ENCODE measurements at regions not wholly inside any gene's neighbourhood (a gene's known extent, or its start where the extent isn't known, plus 50 kb on each side); places are given as distances from the start of the nearest gene placed in this dataset.

- POLR2A ChIA-PET: interaction anchor here (0.6 kb wide), 1 partner anchor 16 kb away, joined by 3 read pairs; no protein-coding TSS in a partner anchor
- H3K9me3 Mint-ChIP-seq: no peaks in the 10 kb centered on the region
Measured at GRCh38 chr15:95604634-95605036, 725.9 kb upstream of the NR2F2 start.

GRCh38 chr15:95605098-95605497 lies 725.4 kb upstream of the NR2F2 start:
- CTCF ChIA-PET: no interaction called here
- peaks cover 3% of the 10 kb centered on the region for H3K27me3 Mint-ChIP-seq
- no peaks in the 10 kb centered on the region for H3K4me1 Mint-ChIP-seq (ENCODE audit: low read depth)
- H3K9me3 Mint-ChIP-seq: no peaks in the 10 kb centered on the region
- no peak for ATAC-seq
- DNase-seq: no peak
- no peak overlapping the region for H3K4me3 Mint-ChIP-seq
- intact Hi-C loops (cut with micrococcal nuclease): no loop called here
- no peaks in the 10 kb centered on the region for H3K36me3 Mint-ChIP-seq (ENCODE audit: low read depth)
- POLR2A ChIA-PET: no interaction called here
- no peak for TF ChIP-seq CTCF (IDR thresholded peaks at IDR 0.05)
- H3K27ac Mint-ChIP-seq: no peak overlapping the region

More at GRCh38 chr15:95604634-95605036, 725.9 kb upstream of the NR2F2 start:
- peaks cover 3% of the 10 kb centered on the region for H3K27me3 Mint-ChIP-seq
- H3K4me3 Mint-ChIP-seq: no peak overlapping the region
- CTCF ChIA-PET: no interaction called here
- no peak overlapping the region for H3K27ac Mint-ChIP-seq
- DNase-seq (no peak), ATAC-seq (no peak)
- H3K4me1 Mint-ChIP-seq (ENCODE audit: low read depth): no peaks in the 10 kb centered on the region
- intact Hi-C loops (cut with micrococcal nuclease): no loop called here
- no peak for TF ChIP-seq CTCF (IDR thresholded peaks at IDR 0.05)
- H3K36me3 Mint-ChIP-seq (ENCODE audit: low read depth): no peaks in the 10 kb centered on the region

GRCh38 chr15:95606551-95606950 lies 723.9 kb upstream of the NR2F2 start:
- intact Hi-C loops (cut with micrococcal nuclease): no loop called here

GRCh38 chr15:95608371-95608770 lies 722.1 kb upstream of the NR2F2 start:
- TF ChIP-seq CTCF (IDR thresholded peaks at IDR 0.05): no peak
- no peaks in the 10 kb centered on the region for H3K4me1 Mint-ChIP-seq (ENCODE audit: low read depth)
- peaks cover 3% of the 10 kb centered on the region for H3K27me3 Mint-ChIP-seq
- no peak overlapping the region for H3K4me3 Mint-ChIP-seq
- intact Hi-C loops (cut with micrococcal nuclease): no loop called here
- ChIA-PET CTCF (no interaction called here), POLR2A (no interaction called here)
- no peak overlapping the region for H3K27ac Mint-ChIP-seq
- DNase-seq (no peak), ATAC-seq (no peak)
- no peaks in the 10 kb centered on the region for H3K36me3 Mint-ChIP-seq (ENCODE audit: low read depth)
- H3K9me3 Mint-ChIP-seq: no peaks in the 10 kb centered on the region

More at GRCh38 chr15:95606551-95606950, 723.9 kb upstream of the NR2F2 start:
- no peak for TF ChIP-seq CTCF (IDR thresholded peaks at IDR 0.05)
- Mint-ChIP-seq H3K4me3 (no peak overlapping the region), H3K27ac (no peak overlapping the region), H3K27me3 (peaks cover 3% of the 10 kb centered on the region), H3K4me1 (ENCODE audit: low read depth) (no peaks in the 10 kb centered on the region), H3K36me3 (ENCODE audit: low read depth) (no peaks in the 10 kb centered on the region), H3K9me3 (no peaks in the 10 kb centered on the region)
- POLR2A ChIA-PET: no interaction called here
- CTCF ChIA-PET: no interaction called here
- ATAC-seq (no peak), DNase-seq (no peak)

- Mint-ChIP-seq H3K4me3 (no peak overlapping the region), H3K27me3 (no peaks in the 10 kb centered on the region), H3K27ac (no peak overlapping the region), H3K9me3 (no peaks in the 10 kb centered on the region), H3K36me3 (ENCODE audit: low read depth) (no peaks in the 10 kb centered on the region), H3K4me1 (ENCODE audit: low read depth) (no peaks in the 10 kb centered on the region)
- DNase-seq (no peak), ATAC-seq (no peak)
- ChIA-PET POLR2A (no interaction called here), CTCF (no interaction called here)
- no peak for TF ChIP-seq CTCF (IDR thresholded peaks at IDR 0.05)
- intact Hi-C loops (cut with micrococcal nuclease): no loop called here
Measured at GRCh38 chr15:95609096-95609495, 721.4 kb upstream of the NR2F2 start.

Measured in activated CD8-positive, alpha-beta T cell treated with anti-CD3 and anti-CD28 coated beads for 36 hours (primary cell).